ENCODE measurements at regions not wholly inside any gene's neighbourhood (a gene's known extent, or its start where the extent isn't known, plus 50 kb on each side); places are given as distances from the start of the nearest gene placed in this dataset.
"Not testable (repeated sequence)": the region's sequence is repeated elsewhere in the genome, so short reads cannot be mapped to it uniquely, and the experiment has no call there.

DNA sequence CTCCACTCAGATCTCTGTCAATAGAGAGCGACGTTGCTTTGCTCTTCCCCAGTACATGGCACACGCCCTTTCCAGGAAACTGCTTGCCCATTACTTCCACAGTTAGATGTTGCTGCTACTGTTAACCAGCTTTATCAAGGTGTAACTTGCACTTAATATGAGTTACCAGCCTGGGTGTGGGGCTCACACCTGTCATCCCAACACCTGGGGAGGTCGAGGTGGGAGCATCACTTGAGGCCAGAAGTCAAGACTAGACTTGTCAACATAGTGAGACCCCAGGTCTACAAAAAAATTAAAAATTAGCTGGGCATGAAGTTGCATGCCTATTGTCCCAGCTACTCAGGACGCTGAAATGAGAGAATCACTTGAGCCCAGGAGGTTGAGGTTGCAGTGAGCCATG, 177.1 kb upstream of the B3GAT1 start:
- DNase-seq (ENCODE audit: extremely low read depth in 1 of 4, low spot score in 3 of 4) (no peak), ATAC-seq (no peak), FAIRE-seq (no peak)
- no peaks in the 10 kb centered on the region for H3K36me3 ChIP-seq (ENCODE audit: control insufficient read depth, insufficient read depth, low read length)
- intact Hi-C loops (cut with micrococcal nuclease): no loop called here
- H3K27me3 ChIP-seq (ENCODE audit: control insufficient read depth in 2 of 2, insufficient read depth in 2 of 2, low read length in 2 of 2): peaks cover 0 to 17% of the 10 kb centered on the region in 2 experiments; a peak in 2 of 5 replicates
- POLR2A ChIA-PET: no interaction called here
- no peaks in the 10 kb centered on the region for H3K9me3 ChIP-seq (replicated peaks; ENCODE audit: control insufficient read depth, insufficient read depth, low read depth, low read length)
- no peaks in the 10 kb centered on the region for H3K9me1 ChIP-seq (ENCODE audit: control insufficient read depth, insufficient read depth, low read length)
- no peak overlapping the region for H3K9ac ChIP-seq (ENCODE audit: insufficient read depth in 1 of 2, low read depth in 2 of 2, low read length in 2 of 2)
- H3K4me1 ChIP-seq (replicated peaks in 1 of 2; ENCODE audit: control insufficient read depth in 2 of 2, insufficient read depth in 2 of 2, low read length in 2 of 2): no peaks in the 10 kb centered on the region
- H3K4me3 ChIP-seq: no peak overlapping the region
- 2% methylated on average over 5 of the region's 5 CpGs for WGBS (ENCODE audit: insufficient coverage, low coverage, missing lambda C conversion rate)
- CTCF ChIA-PET (ENCODE audit: low intra/inter-chr PET ratio): no interaction called here
- H3K27ac ChIP-seq (ENCODE audit: extremely low read depth, low read depth, low read length): no peak overlapping the region
- TF ChIP-seq NR3C1 (CRISPR knock-in tag; IDR thresholded peaks at IDR 0.05) (no peak), WHSC1 (IDR thresholded peaks at IDR 0.05; ENCODE audit: low read length) (no peak), ARID1B (IDR thresholded peaks at IDR 0.05) (no peak), SPI1 (IDR thresholded peaks at IDR 0.05; ENCODE audit: borderline replicate concordance, low read depth, low read length) (no peak), ZNF780A (CRISPR knock-in tag; IDR thresholded peaks at IDR 0.05) (no peak), TBP (optimal IDR thresholded peaks at IDR 0.05; ENCODE audit: low read depth, low read length) (no peak), POLR3A (IDR thresholded peaks at IDR 0.05; ENCODE audit: borderline replicate concordance, extremely low read depth, insufficient read depth, insufficient read length) (no peak)
- TF ChIP-seq, protein P1, sequence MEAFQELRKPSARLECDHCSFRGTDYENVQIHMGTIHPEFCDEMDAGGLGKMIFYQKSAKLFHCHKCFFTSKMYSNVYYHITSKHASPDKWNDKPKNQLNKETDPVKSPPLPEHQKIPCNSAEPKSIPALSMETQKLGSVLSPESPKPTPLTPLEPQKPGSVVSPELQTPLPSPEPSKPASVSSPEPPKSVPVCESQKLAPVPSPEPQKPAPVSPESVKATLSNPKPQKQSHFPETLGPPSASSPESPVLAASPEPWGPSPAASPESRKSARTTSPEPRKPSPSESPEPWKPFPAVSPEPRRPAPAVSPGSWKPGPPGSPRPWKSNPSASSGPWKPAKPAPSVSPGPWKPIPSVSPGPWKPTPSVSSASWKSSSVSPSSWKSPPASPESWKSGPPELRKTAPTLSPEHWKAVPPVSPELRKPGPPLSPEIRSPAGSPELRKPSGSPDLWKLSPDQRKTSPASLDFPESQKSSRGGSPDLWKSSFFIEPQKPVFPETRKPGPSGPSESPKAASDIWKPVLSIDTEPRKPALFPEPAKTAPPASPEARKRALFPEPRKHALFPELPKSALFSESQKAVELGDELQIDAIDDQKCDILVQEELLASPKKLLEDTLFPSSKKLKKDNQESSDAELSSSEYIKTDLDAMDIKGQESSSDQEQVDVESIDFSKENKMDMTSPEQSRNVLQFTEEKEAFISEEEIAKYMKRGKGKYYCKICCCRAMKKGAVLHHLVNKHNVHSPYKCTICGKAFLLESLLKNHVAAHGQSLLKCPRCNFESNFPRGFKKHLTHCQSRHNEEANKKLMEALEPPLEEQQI (IDR thresholded peaks at IDR 0.05): no peak
- no peak overlapping the region for H2AFZ ChIP-seq (ENCODE audit: low read depth, low read length)
- in situ Hi-C loops (cut with MboI): no loop called here
- no peaks in the 10 kb centered on the region for H3K79me2 ChIP-seq (ENCODE audit: control insufficient read depth, insufficient read depth, low read length)
- no TSS peak for BruUV-seq (replicated peaks)
- H3K4me2 ChIP-seq (ENCODE audit: insufficient read depth, low read length): no peak overlapping the region
- no peaks in the 10 kb centered on the region for H4K20me1 ChIP-seq (replicated peaks; ENCODE audit: control insufficient read depth, insufficient read depth, low read length)

DNA sequence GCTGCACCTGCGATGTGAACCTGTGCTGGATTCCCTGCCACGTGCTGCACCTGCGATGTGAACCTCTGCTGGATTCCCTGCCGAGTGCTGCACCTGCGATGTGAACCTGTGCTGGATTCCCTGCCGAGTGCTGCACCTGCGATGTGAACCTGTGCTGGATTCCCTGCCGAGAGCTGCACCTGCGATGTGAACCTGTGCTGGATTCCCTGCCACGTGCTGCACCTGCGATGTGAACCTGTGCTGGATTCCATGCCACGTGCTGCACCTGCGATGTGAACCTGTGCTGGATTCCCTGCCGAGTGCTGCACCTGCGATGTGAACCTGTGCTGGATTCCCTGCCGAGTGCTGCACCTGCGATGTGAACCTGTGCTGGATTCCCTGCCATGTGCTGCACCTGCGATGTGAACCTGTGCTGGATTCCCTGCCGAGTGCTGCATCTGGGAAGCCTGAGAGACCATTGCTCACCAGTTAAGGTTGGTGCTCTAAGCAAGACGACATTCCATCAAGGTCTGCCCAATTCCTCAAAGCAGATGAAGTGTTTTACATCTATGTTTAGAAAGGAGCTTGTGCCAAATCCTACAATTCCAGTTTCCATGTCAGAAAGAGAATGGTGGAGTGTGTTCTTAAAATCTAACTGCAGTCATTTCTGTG, 176.5 kb upstream of the B3GAT1 start:
- H3K9ac ChIP-seq (ENCODE audit: insufficient read depth in 1 of 2, low read depth in 2 of 2, low read length in 2 of 2); CTCF ChIA-PET (ENCODE audit: low intra/inter-chr PET ratio); H3K4me3 ChIP-seq; H3K9me3 ChIP-seq (replicated peaks; ENCODE audit: control insufficient read depth, insufficient read depth, low read depth, low read length); POLR2A ChIA-PET; H3K4me2 ChIP-seq (ENCODE audit: insufficient read depth, low read length); intact Hi-C loops (cut with micrococcal nuclease); H3K4me1 ChIP-seq (replicated peaks in 1 of 2; ENCODE audit: control insufficient read depth in 2 of 2, insufficient read depth in 2 of 2, low read length in 2 of 2); H2AFZ ChIP-seq (ENCODE audit: low read depth, low read length); in situ Hi-C loops (cut with MboI); H3K9me1 ChIP-seq (ENCODE audit: control insufficient read depth, insufficient read depth, low read length); H3K27ac ChIP-seq (ENCODE audit: extremely low read depth, low read depth, low read length); H4K20me1 ChIP-seq (replicated peaks; ENCODE audit: control insufficient read depth, insufficient read depth, low read length); FAIRE-seq; BruUV-seq (replicated peaks); ATAC-seq; DNase-seq (ENCODE audit: extremely low read depth in 1 of 4, low spot score in 3 of 4); H3K79me2 ChIP-seq (ENCODE audit: control insufficient read depth, insufficient read depth, low read length); H3K36me3 ChIP-seq (ENCODE audit: control insufficient read depth, insufficient read depth, low read length): not testable (repeated sequence)
- WGBS (ENCODE audit: insufficient coverage, low coverage, missing lambda C conversion rate): 2% methylated on average over 20 of the region's 20 CpGs
- peaks cover 0 to 23% of the 10 kb centered on the region in 2 experiments; a peak in 2 of 5 replicates for H3K27me3 ChIP-seq (ENCODE audit: control insufficient read depth in 2 of 2, insufficient read depth in 2 of 2, low read length in 2 of 2)
